ENCODE measurements at regions not wholly inside any gene's neighbourhood (a gene's known extent, or its start where the extent isn't known, plus 50 kb on each side); places are given as distances from the start of the nearest gene placed in this dataset.

- H3K4me1 ChIP-seq (ENCODE audit: control insufficient read depth in 4 of 4, insufficient read depth in 4 of 4, low read length in 3 of 4) = no peaks in the 10 kb centered on the region
- no peak overlapping the region for H3K4me3 ChIP-seq (ENCODE audit: low read depth in 1 of 3, low read length in 3 of 3)
These were observed 1364.9 kb upstream of the MIR17HG start for GRCh38 chr13:89982407-89983095.

More at GRCh38 chr13:89982407-89983095, 1364.9 kb upstream of the MIR17HG start:
- DNase-seq (ENCODE audit: low spot score) = no peak
- no peaks in the 10 kb centered on the region for H3K36me3 ChIP-seq (ENCODE audit: control insufficient read depth in 4 of 4, insufficient read depth in 3 of 4, low read depth in 1 of 4, low read length in 3 of 4)
- TF ChIP-seq REST (IDR thresholded peaks at IDR 0.05) (no peak), NR2F2 (IDR thresholded peaks at IDR 0.05) (no peak), GABPA (IDR thresholded peaks at IDR 0.05 in 1 of 2, conservative IDR thresholded peaks at IDR 0.05 in 1 of 2) (no peak), EGR1 (IDR thresholded peaks at IDR 0.05; ENCODE audit: low read depth in 2 of 2) (no peak), ATF3 (IDR thresholded peaks at IDR 0.05) (no peak), SP1 (IDR thresholded peaks at IDR 0.05) (no peak), HNF4G (IDR thresholded peaks at IDR 0.05) (no peak), RAD21 (IDR thresholded peaks at IDR 0.05) (no peak), FOXA2 (IDR thresholded peaks at IDR 0.05) (no peak), HNF4A (conservative IDR thresholded peaks at IDR 0.05) (no peak), ZBTB33 (IDR thresholded peaks at IDR 0.05) (no peak), MAX (IDR thresholded peaks at IDR 0.05) (no peak), FOXA1 (IDR thresholded peaks at IDR 0.05) (no peak), TAF1 (conservative IDR thresholded peaks at IDR 0.05) (no peak), JUND (IDR thresholded peaks at IDR 0.05) (no peak), YY1 (IDR thresholded peaks at IDR 0.05) (no peak), RXRA (IDR thresholded peaks at IDR 0.05) (no peak)
- TF ChIP-seq, protein P1, sequence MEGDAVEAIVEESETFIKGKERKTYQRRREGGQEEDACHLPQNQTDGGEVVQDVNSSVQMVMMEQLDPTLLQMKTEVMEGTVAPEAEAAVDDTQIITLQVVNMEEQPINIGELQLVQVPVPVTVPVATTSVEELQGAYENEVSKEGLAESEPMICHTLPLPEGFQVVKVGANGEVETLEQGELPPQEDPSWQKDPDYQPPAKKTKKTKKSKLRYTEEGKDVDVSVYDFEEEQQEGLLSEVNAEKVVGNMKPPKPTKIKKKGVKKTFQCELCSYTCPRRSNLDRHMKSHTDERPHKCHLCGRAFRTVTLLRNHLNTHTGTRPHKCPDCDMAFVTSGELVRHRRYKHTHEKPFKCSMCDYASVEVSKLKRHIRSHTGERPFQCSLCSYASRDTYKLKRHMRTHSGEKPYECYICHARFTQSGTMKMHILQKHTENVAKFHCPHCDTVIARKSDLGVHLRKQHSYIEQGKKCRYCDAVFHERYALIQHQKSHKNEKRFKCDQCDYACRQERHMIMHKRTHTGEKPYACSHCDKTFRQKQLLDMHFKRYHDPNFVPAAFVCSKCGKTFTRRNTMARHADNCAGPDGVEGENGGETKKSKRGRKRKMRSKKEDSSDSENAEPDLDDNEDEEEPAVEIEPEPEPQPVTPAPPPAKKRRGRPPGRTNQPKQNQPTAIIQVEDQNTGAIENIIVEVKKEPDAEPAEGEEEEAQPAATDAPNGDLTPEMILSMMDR (IDR thresholded peaks at IDR 0.05; ENCODE audit: low read depth, low read length, missing input control) = no peak
- H3K9me3 ChIP-seq (ENCODE audit: control insufficient read depth in 4 of 4, low read length in 3 of 4) = no peaks in the 10 kb centered on the region
- H3K27me3 ChIP-seq (ENCODE audit: control insufficient read depth in 4 of 4, insufficient read depth in 4 of 4, low read length in 3 of 4) = no peaks in the 10 kb centered on the region
- H3K9ac ChIP-seq (ENCODE audit: low read depth in 1 of 2, low read length in 2 of 2) = no peak overlapping the region
- WGBS = 56% methylated on average over 5 of the region's 5 CpGs
- H3K27ac ChIP-seq (ENCODE audit: low read depth in 1 of 2, low read length in 2 of 2) = peak overlapping the region in 1 of 2 donors; percentile 25

Data from liver (tissue), 8 donors.